ENCODE measurements at regions not wholly inside any gene's neighbourhood (a gene's known extent, or its start where the extent isn't known, plus 50 kb on each side); places are given as distances from the start of the nearest gene placed in this dataset.

- TF ChIP-seq POLR2AphosphoS5 (IDR thresholded peaks at IDR 0.05; ENCODE audit: low read depth, low read length) (no peak), TAF1 (IDR thresholded peaks at IDR 0.05; ENCODE audit: borderline replicate concordance, insufficient read depth, low read length) (no peak), SIN3A (IDR thresholded peaks at IDR 0.05; ENCODE audit: borderline replicate concordance, insufficient read depth, low read length) (no peak), FOXP2 (optimal IDR thresholded peaks at IDR 0.05; ENCODE audit: borderline replicate concordance, extremely low read depth, extremely low read length, insufficient read depth) (no peak)
- TF ChIP-seq, protein P1, sequence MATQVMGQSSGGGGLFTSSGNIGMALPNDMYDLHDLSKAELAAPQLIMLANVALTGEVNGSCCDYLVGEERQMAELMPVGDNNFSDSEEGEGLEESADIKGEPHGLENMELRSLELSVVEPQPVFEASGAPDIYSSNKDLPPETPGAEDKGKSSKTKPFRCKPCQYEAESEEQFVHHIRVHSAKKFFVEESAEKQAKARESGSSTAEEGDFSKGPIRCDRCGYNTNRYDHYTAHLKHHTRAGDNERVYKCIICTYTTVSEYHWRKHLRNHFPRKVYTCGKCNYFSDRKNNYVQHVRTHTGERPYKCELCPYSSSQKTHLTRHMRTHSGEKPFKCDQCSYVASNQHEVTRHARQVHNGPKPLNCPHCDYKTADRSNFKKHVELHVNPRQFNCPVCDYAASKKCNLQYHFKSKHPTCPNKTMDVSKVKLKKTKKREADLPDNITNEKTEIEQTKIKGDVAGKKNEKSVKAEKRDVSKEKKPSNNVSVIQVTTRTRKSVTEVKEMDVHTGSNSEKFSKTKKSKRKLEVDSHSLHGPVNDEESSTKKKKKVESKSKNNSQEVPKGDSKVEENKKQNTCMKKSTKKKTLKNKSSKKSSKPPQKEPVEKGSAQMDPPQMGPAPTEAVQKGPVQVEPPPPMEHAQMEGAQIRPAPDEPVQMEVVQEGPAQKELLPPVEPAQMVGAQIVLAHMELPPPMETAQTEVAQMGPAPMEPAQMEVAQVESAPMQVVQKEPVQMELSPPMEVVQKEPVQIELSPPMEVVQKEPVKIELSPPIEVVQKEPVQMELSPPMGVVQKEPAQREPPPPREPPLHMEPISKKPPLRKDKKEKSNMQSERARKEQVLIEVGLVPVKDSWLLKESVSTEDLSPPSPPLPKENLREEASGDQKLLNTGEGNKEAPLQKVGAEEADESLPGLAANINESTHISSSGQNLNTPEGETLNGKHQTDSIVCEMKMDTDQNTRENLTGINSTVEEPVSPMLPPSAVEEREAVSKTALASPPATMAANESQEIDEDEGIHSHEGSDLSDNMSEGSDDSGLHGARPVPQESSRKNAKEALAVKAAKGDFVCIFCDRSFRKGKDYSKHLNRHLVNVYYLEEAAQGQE (IDR thresholded peaks at IDR 0.05; ENCODE audit: insufficient read depth in 1 of 2, low read depth in 2 of 2, low read length in 2 of 2) = no peak
These were observed 716.4 kb upstream of the CHAC2 start for GRCh38 chr2:53051157-53051556.

GRCh38 chr2:53040536-53041229 lies 726.9 kb upstream of the CHAC2 start:
- TF ChIP-seq, protein P1 (IDR thresholded peaks at IDR 0.05; ENCODE audit: insufficient read depth in 1 of 2, low read depth in 2 of 2, low read length in 2 of 2) = no peak
- TF ChIP-seq TAF1 (IDR thresholded peaks at IDR 0.05; ENCODE audit: borderline replicate concordance, insufficient read depth, low read length) = no peak
- no peak for TF ChIP-seq FOXP2 (optimal IDR thresholded peaks at IDR 0.05; ENCODE audit: borderline replicate concordance, extremely low read depth, extremely low read length, insufficient read depth)
- TF ChIP-seq POLR2AphosphoS5 (IDR thresholded peaks at IDR 0.05; ENCODE audit: low read depth, low read length) = no peak
- no peak for TF ChIP-seq SIN3A (IDR thresholded peaks at IDR 0.05; ENCODE audit: borderline replicate concordance, insufficient read depth, low read length)

- TF ChIP-seq POLR2AphosphoS5 (IDR thresholded peaks at IDR 0.05; ENCODE audit: low read depth, low read length) (no peak), TAF1 (IDR thresholded peaks at IDR 0.05; ENCODE audit: borderline replicate concordance, insufficient read depth, low read length) (no peak), SIN3A (IDR thresholded peaks at IDR 0.05; ENCODE audit: borderline replicate concordance, insufficient read depth, low read length) (no peak), FOXP2 (optimal IDR thresholded peaks at IDR 0.05; ENCODE audit: borderline replicate concordance, extremely low read depth, extremely low read length, insufficient read depth) (no peak)
- TF ChIP-seq, protein P1 (IDR thresholded peaks at IDR 0.05; ENCODE audit: insufficient read depth in 1 of 2, low read depth in 2 of 2, low read length in 2 of 2) = no peak
These were observed 731.4 kb upstream of the CHAC2 start for GRCh38 chr2:53036196-53036595.

- TF ChIP-seq TAF1 (IDR thresholded peaks at IDR 0.05; ENCODE audit: borderline replicate concordance, insufficient read depth, low read length) = no peak
- TF ChIP-seq SIN3A (IDR thresholded peaks at IDR 0.05; ENCODE audit: borderline replicate concordance, insufficient read depth, low read length) = no peak
These were observed 732.5 kb upstream of the CHAC2 start for GRCh38 chr2:53035153-53035552.

- TF ChIP-seq FOXP2 (optimal IDR thresholded peaks at IDR 0.05; ENCODE audit: borderline replicate concordance, extremely low read depth, extremely low read length, insufficient read depth) = no peak
- TF ChIP-seq SIN3A (IDR thresholded peaks at IDR 0.05; ENCODE audit: borderline replicate concordance, insufficient read depth, low read length) = no peak
- TF ChIP-seq POLR2AphosphoS5 (IDR thresholded peaks at IDR 0.05; ENCODE audit: low read depth, low read length) = no peak
- TF ChIP-seq, protein P1 (IDR thresholded peaks at IDR 0.05; ENCODE audit: insufficient read depth in 1 of 2, low read depth in 2 of 2, low read length in 2 of 2) = no peak
- TF ChIP-seq TAF1 (IDR thresholded peaks at IDR 0.05; ENCODE audit: borderline replicate concordance, insufficient read depth, low read length) = no peak
These were observed 734.2 kb upstream of the CHAC2 start for GRCh38 chr2:53033411-53033810.

All from PFSK-1 (cell line).